ENCODE measurements at regions not wholly inside any gene's neighbourhood (a gene's known extent, or its start where the extent isn't known, plus 50 kb on each side); places are given as distances from the start of the nearest gene placed in this dataset.

DNA sequence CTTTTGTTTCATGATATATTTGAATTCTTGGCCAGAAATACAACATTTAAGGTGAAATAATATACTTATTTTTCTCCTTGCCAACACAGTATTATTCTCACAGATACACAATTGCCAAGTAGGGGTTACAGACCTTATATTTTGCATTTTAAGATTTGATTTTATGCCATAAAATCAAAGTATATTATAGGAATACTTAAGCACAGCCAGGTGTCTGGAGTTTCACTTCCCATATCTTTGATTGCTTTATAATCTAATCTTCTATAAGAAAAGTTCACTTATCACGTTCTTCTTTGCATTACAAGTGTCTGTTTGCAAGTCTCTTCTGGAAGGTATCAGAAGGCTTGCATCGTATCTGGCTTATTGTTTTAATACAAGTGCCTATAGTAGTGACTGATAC lies 327.7 kb upstream of the MANEA start:
- H3K9me2 ChIP-seq (ENCODE audit: low read depth, low read length): no peaks in the 10 kb centered on the region
- no peak overlapping the region for H2AFZ ChIP-seq (ENCODE audit: low read length)
- no peak overlapping the region for H3K27ac ChIP-seq (ENCODE audit: low read depth, low read length, poor library complexity, severe bottlenecking)
- H3K4me1 ChIP-seq (ENCODE audit: insufficient read depth, low read length, severe bottlenecking): no peaks in the 10 kb centered on the region
- H3K4me2 ChIP-seq (ENCODE audit: low read length): no peak overlapping the region
- no peak overlapping the region for H3K4me3 ChIP-seq (ENCODE audit: low read depth, low read length, poor library complexity, severe bottlenecking)
- H4K20me1 ChIP-seq (ENCODE audit: insufficient read depth, low read length): no peaks in the 10 kb centered on the region
- no peaks in the 10 kb centered on the region for H3F3A ChIP-seq (ENCODE audit: insufficient read depth, low read length)
- no peak for TF ChIP-seq EZH2 (IDR thresholded peaks at IDR 0.05; ENCODE audit: borderline replicate concordance, low read length)
- TF ChIP-seq CTCF (IDR thresholded peaks at IDR 0.05; ENCODE audit: low read length): no peak
- H3K27me3 ChIP-seq (ENCODE audit: insufficient read depth, low read length): no peaks in the 10 kb centered on the region
- H3K9ac ChIP-seq (ENCODE audit: low read length): no peak overlapping the region
- H3K79me2 ChIP-seq (ENCODE audit: insufficient read depth, low read length): no peaks in the 10 kb centered on the region
- H3K9me3 ChIP-seq (ENCODE audit: low read length): no peaks in the 10 kb centered on the region
- H3K36me3 ChIP-seq (ENCODE audit: insufficient read depth, low read length): no peaks in the 10 kb centered on the region

DNA sequence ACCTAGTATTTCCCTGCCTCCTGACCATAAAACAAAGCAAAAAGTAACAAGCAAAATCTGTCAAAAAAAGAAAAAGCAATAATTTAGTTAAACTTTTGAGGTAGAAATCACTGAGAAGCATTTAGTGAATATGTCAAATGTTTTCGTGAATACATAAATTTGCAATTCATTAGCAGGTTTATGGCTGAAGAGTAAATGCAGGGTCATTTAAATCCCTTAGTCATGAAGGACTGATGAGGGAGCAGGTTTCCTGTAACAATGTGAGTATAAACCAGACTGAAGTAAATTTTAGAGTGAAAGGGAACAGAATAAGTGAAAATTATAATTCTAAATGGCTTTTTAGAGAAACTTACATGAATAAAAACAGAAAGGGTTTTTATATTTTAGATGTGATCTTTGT lies 313.5 kb upstream of the MANEA start:
- Histone ChIP-seq H3F3A (ENCODE audit: insufficient read depth, low read length) (no peaks in the 10 kb centered on the region), H2AFZ (ENCODE audit: low read length) (no peak overlapping the region), H3K9me2 (ENCODE audit: low read depth, low read length) (no peaks in the 10 kb centered on the region), H3K79me2 (ENCODE audit: insufficient read depth, low read length) (no peaks in the 10 kb centered on the region), H3K4me3 (ENCODE audit: low read depth, low read length, poor library complexity, severe bottlenecking) (no peak overlapping the region), H3K27ac (ENCODE audit: low read depth, low read length, poor library complexity, severe bottlenecking) (no peak overlapping the region), H3K9me3 (ENCODE audit: low read length) (no peaks in the 10 kb centered on the region), H4K20me1 (ENCODE audit: insufficient read depth, low read length) (no peaks in the 10 kb centered on the region), H3K27me3 (ENCODE audit: insufficient read depth, low read length) (no peaks in the 10 kb centered on the region), H3K4me2 (ENCODE audit: low read length) (no peak overlapping the region), H3K4me1 (ENCODE audit: insufficient read depth, low read length, severe bottlenecking) (no peaks in the 10 kb centered on the region), H3K9ac (ENCODE audit: low read length) (no peak overlapping the region), H3K36me3 (ENCODE audit: insufficient read depth, low read length) (no peaks in the 10 kb centered on the region)
- no peak for TF ChIP-seq CTCF (IDR thresholded peaks at IDR 0.05; ENCODE audit: low read length)
- TF ChIP-seq EZH2 (IDR thresholded peaks at IDR 0.05; ENCODE audit: borderline replicate concordance, low read length): no peak

- Histone ChIP-seq H2AFZ (ENCODE audit: low read length) (no peak overlapping the region), H3K27me3 (ENCODE audit: insufficient read depth, low read length) (no peaks in the 10 kb centered on the region), H3K9me3 (ENCODE audit: low read length) (no peaks in the 10 kb centered on the region), H3K4me1 (ENCODE audit: insufficient read depth, low read length, severe bottlenecking) (no peaks in the 10 kb centered on the region), H3K9ac (ENCODE audit: low read length) (no peak overlapping the region), H3K79me2 (ENCODE audit: insufficient read depth, low read length) (no peaks in the 10 kb centered on the region), H3K4me3 (ENCODE audit: low read depth, low read length, poor library complexity, severe bottlenecking) (no peak overlapping the region), H3K27ac (ENCODE audit: low read depth, low read length, poor library complexity, severe bottlenecking) (no peak overlapping the region), H3K4me2 (ENCODE audit: low read length) (no peak overlapping the region), H4K20me1 (ENCODE audit: insufficient read depth, low read length) (no peaks in the 10 kb centered on the region), H3K9me2 (ENCODE audit: low read depth, low read length) (no peaks in the 10 kb centered on the region), H3F3A (ENCODE audit: insufficient read depth, low read length) (no peaks in the 10 kb centered on the region), H3K36me3 (ENCODE audit: insufficient read depth, low read length) (no peaks in the 10 kb centered on the region)
- TF ChIP-seq CTCF (IDR thresholded peaks at IDR 0.05; ENCODE audit: low read length) (no peak), EZH2 (IDR thresholded peaks at IDR 0.05; ENCODE audit: borderline replicate concordance, low read length) (no peak)
Observed at GRCh38 chr6:95266537-95267258, 310.6 kb upstream of the MANEA start.
